Choroid plexus epithelial cell (primary cell): ENCODE measurements at regions not wholly inside any gene's neighbourhood (a gene's known extent, or its start where the extent isn't known, plus 50 kb on each side); places are given as distances from the start of the nearest gene placed in this dataset.

ENCODE experiments used
- DNase-seq: peaks from one replicate; pipeline ENCODE4 v3.0.0-alpha.2; 2010; ENCODE audit warnings: low read depth
- H3K4me3 ChIP-seq: 2 replicates; pipeline ENCODE4 v1.5.1; 2011; ENCODE audit warnings: low read depth, mild to moderate bottlenecking, control low read depth, low read length, moderate library complexity
- CTCF ChIP-seq: conservative IDR thresholded peaks from 2 replicates; pipeline ENCODE4 v1.5.1; 2011; ENCODE audit warnings: low read depth, mild to moderate bottlenecking, control low read depth, inconsistent platforms, low read length, moderate library complexity

GRCh38 chr11:11069841-11070835 lies 212.3 kb upstream of the ZBED5 start:
- DNase-seq = no peak
- no peak for TF ChIP-seq CTCF
- no peak overlapping the region for H3K4me3 ChIP-seq

- TF ChIP-seq CTCF = no peak
- no peak for DNase-seq
- H3K4me3 ChIP-seq = no peak overlapping the region
These were observed 210.3 kb upstream of the ZBED5 start for GRCh38 chr11:11068113-11068512.

GRCh38 chr11:11065396-11065795 lies 207.5 kb upstream of the ZBED5 start:
- no peak overlapping the region for H3K4me3 ChIP-seq
- no peak for DNase-seq
- no peak for TF ChIP-seq CTCF

GRCh38 chr11:11057472-11057854 lies 199.6 kb upstream of the ZBED5 start:
- no peak for TF ChIP-seq CTCF
- DNase-seq = no peak
- no peak overlapping the region for H3K4me3 ChIP-seq

GRCh38 chr11:11056749-11057471 lies 199.1 kb upstream of the ZBED5 start:
- H3K4me3 ChIP-seq = no peak overlapping the region
- TF ChIP-seq CTCF = no peak
- DNase-seq = no peak

GRCh38 chr11:11056316-11056715 lies 198.5 kb upstream of the ZBED5 start:
- TF ChIP-seq CTCF = no peak
- H3K4me3 ChIP-seq = no peak overlapping the region
- no peak for DNase-seq
